ENCODE measurements at regions not wholly inside any gene's neighbourhood (a gene's known extent, or its start where the extent isn't known, plus 50 kb on each side); places are given as distances from the start of the nearest gene placed in this dataset.
"Not testable (repeated sequence)": the region's sequence is repeated elsewhere in the genome, so short reads cannot be mapped to it uniquely, and the experiment has no call there.

- in situ Hi-C loops (cut with MboI; ENCODE audit: low sequenced_read_pairs), result no loop called here
- no peak for DNase-seq (ENCODE audit: low spot score in 2 of 2)
- H3K4me3 ChIP-seq, result no peak overlapping the region
- H3K27me3 ChIP-seq (ENCODE audit: low read depth), result no peaks in the 10 kb centered on the region
- no peaks in the 10 kb centered on the region for H3K36me3 ChIP-seq (replicated peaks)
- H3K9me3 ChIP-seq, result no peaks in the 10 kb centered on the region
- no peaks in the 10 kb centered on the region; the same call in 1 of the 2 replicates for H3K4me1 ChIP-seq
These were observed 129.4 kb upstream of the ARSJ start for GRCh38 chr4:114108869-114109268.

DNA sequence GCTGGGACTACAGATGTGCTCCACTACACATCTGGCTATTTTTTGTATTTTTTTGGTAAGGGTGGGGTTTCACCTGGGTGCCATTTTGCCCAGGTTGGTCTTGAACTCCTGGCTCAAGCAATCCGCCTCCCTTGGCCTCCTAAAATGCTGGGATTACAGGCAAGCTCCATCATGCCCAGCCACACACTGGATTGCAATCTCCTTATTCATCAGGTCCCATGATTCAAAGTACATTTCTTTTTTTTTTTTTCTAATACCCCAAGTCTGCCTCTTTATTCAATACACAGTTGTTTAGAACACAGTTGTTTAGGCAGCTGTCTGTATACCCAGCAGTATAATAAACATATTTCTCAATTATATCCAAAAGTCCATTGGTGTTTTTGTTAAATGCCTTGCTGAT is 130.3 kb upstream of the ARSJ start:
- no peak for DNase-seq (ENCODE audit: low spot score in 2 of 2)
- Histone ChIP-seq H3K4me3 (no peak overlapping the region), H3K4me1 (no peaks in the 10 kb centered on the region; the same call in 1 of the 2 replicates), H3K36me3 (replicated peaks) (no peaks in the 10 kb centered on the region), H3K27me3 (ENCODE audit: low read depth) (no peaks in the 10 kb centered on the region), H3K9me3 (no peaks in the 10 kb centered on the region)
- in situ Hi-C loops (cut with MboI; ENCODE audit: low sequenced_read_pairs), result no loop called here

GRCh38 chr4:114115526-114115925 is 136.1 kb upstream of the ARSJ start:
- no peaks in the 10 kb centered on the region for H3K4me1 ChIP-seq
- H3K36me3 ChIP-seq (replicated peaks), result no peaks in the 10 kb centered on the region
- no peak overlapping the region for H3K4me3 ChIP-seq
- in situ Hi-C loops (cut with MboI; ENCODE audit: low sequenced_read_pairs), result no loop called here
- H3K27me3 ChIP-seq (ENCODE audit: low read depth), result no peaks in the 10 kb centered on the region
- no peaks in the 10 kb centered on the region for H3K9me3 ChIP-seq
- DNase-seq (ENCODE audit: low spot score in 2 of 2), result no peak

DNA sequence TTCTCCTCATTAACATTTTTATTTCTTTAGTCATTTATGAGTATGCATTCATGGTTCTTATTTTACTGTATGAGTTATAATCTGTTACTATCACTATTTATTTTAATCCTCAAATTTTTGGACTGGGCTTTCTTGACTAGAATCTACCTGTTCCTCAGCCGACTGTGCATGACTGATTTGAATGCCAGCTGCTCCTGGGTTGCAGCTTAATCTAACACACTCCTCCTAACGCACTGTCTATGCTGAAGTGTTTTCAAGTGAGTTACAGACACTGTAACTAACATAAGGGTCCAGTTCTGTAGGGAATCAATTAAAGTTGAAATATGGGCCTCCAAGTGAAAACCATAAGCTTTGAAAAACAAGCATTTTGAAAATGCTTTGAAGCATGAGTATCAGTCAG is 137.4 kb upstream of the ARSJ start:
- in situ Hi-C loops (cut with MboI; ENCODE audit: low sequenced_read_pairs), result no loop called here
- no peak for DNase-seq (ENCODE audit: low spot score in 2 of 2)
- Histone ChIP-seq H3K9me3 (no peaks in the 10 kb centered on the region), H3K36me3 (replicated peaks) (no peaks in the 10 kb centered on the region), H3K27me3 (ENCODE audit: low read depth) (no peaks in the 10 kb centered on the region), H3K4me3 (no peak overlapping the region), H3K4me1 (no peaks in the 10 kb centered on the region)

DNA sequence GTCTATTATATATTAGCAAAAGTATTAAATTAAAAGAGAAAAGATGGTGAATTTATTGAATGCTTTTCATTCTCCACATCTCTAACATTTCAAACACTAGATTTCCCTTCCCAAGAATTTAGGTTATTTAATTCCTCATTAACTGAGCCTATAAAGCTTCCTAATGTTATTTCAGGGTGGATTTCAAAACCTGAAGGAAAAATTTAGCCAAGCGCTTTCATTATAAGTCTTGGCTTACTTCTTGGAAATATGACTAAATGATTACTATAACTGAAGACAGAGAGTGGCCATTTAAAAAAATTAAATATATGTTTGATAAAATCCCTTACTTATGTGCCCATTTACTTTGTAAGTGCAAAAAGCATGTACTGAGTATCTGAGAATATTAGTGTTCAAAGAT is 141.8 kb upstream of the ARSJ start:
- Histone ChIP-seq H3K36me3 (replicated peaks) (no peaks in the 10 kb centered on the region), H3K27me3 (ENCODE audit: low read depth) (no peaks in the 10 kb centered on the region), H3K4me3 (no peak overlapping the region), H3K4me1 (no peaks in the 10 kb centered on the region), H3K9me3 (no peaks in the 10 kb centered on the region)
- in situ Hi-C loops (cut with MboI; ENCODE audit: low sequenced_read_pairs), result no loop called here
- DNase-seq (ENCODE audit: low spot score in 2 of 2), result no peak

GRCh38 chr4:114132199-114132598 is 152.8 kb upstream of the ARSJ start:
- H3K27me3 ChIP-seq (ENCODE audit: low read depth), result no peaks in the 10 kb centered on the region
- no peak overlapping the region for H3K4me3 ChIP-seq
- in situ Hi-C loops (cut with MboI; ENCODE audit: low sequenced_read_pairs), result no loop called here
- H3K9me3 ChIP-seq, result no peaks in the 10 kb centered on the region
- H3K36me3 ChIP-seq (replicated peaks), result no peaks in the 10 kb centered on the region
- no peak for DNase-seq (ENCODE audit: low spot score in 2 of 2)
- H3K4me1 ChIP-seq, result no peaks in the 10 kb centered on the region

DNA sequence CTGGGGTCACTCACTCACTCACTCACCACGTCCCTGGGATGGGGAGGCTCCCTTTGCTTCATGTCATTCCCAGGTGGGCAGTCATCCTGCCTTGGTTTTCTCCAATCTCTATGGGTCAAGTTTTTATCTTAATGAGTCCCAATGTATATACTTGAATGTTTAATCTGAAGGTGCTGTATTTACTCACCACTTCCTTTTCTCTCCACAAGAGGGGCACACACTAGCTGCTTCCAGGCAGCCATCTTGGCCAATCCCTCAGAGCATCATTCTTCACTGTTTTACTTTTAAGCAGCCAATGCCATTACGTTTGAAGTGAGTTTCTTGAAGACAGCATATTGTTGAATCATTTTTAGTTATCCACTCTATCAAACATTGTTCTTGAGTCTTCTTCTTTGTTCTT is 153.4 kb upstream of the ARSJ start:
- Histone ChIP-seq H3K27me3 (ENCODE audit: low read depth) (no peaks in the 10 kb centered on the region), H3K9me3 (no peaks in the 10 kb centered on the region), H3K4me1 (no peaks in the 10 kb centered on the region), H3K4me3 (no peak overlapping the region), H3K36me3 (replicated peaks) (no peaks in the 10 kb centered on the region)
- in situ Hi-C loops (cut with MboI; ENCODE audit: low sequenced_read_pairs), result no loop called here
- no peak for DNase-seq (ENCODE audit: low spot score in 2 of 2)

GRCh38 chr4:114136069-114136468 is 156.6 kb upstream of the ARSJ start:
- no peaks in the 10 kb centered on the region for H3K36me3 ChIP-seq (replicated peaks)
- H3K9me3 ChIP-seq, result no peaks in the 10 kb centered on the region
- no peaks in the 10 kb centered on the region for H3K27me3 ChIP-seq (ENCODE audit: low read depth)
- H3K4me3 ChIP-seq, result no peak overlapping the region
- no peaks in the 10 kb centered on the region for H3K4me1 ChIP-seq
- in situ Hi-C loops (cut with MboI; ENCODE audit: low sequenced_read_pairs), result no loop called here
- DNase-seq (ENCODE audit: low spot score in 2 of 2), result no peak

GRCh38 chr4:114137984-114138383 is 158.5 kb upstream of the ARSJ start:
- DNase-seq (ENCODE audit: low spot score in 2 of 2), result no peak
- Histone ChIP-seq H3K9me3 (no peaks in the 10 kb centered on the region; the same call in 1 of the 2 replicates), H3K4me3 (no peak overlapping the region), H3K27me3 (ENCODE audit: low read depth) (no peaks in the 10 kb centered on the region), H3K4me1 (no peaks in the 10 kb centered on the region), H3K36me3 (replicated peaks) (no peaks in the 10 kb centered on the region)
- in situ Hi-C loops (cut with MboI; ENCODE audit: low sequenced_read_pairs), result no loop called here

- DNase-seq (ENCODE audit: low spot score in 2 of 2), result no peak
- Histone ChIP-seq H3K36me3 (replicated peaks) (no peaks in the 10 kb centered on the region), H3K27me3 (ENCODE audit: low read depth) (no peaks in the 10 kb centered on the region), H3K4me3 (no peak overlapping the region), H3K9me3 (no peaks in the 10 kb centered on the region), H3K4me1 (no peaks in the 10 kb centered on the region)
- in situ Hi-C loops (cut with MboI; ENCODE audit: low sequenced_read_pairs), result no loop called here
These were observed 167.6 kb upstream of the ARSJ start for GRCh38 chr4:114146947-114147618.

GRCh38 chr4:114147619-114148208 is 168.3 kb upstream of the ARSJ start:
- H3K9me3 ChIP-seq; H3K36me3 ChIP-seq (replicated peaks); in situ Hi-C loops (cut with MboI; ENCODE audit: low sequenced_read_pairs); DNase-seq (ENCODE audit: low spot score in 2 of 2); H3K4me1 ChIP-seq; H3K4me3 ChIP-seq; H3K27me3 ChIP-seq (ENCODE audit: low read depth): not testable (repeated sequence)

DNA sequence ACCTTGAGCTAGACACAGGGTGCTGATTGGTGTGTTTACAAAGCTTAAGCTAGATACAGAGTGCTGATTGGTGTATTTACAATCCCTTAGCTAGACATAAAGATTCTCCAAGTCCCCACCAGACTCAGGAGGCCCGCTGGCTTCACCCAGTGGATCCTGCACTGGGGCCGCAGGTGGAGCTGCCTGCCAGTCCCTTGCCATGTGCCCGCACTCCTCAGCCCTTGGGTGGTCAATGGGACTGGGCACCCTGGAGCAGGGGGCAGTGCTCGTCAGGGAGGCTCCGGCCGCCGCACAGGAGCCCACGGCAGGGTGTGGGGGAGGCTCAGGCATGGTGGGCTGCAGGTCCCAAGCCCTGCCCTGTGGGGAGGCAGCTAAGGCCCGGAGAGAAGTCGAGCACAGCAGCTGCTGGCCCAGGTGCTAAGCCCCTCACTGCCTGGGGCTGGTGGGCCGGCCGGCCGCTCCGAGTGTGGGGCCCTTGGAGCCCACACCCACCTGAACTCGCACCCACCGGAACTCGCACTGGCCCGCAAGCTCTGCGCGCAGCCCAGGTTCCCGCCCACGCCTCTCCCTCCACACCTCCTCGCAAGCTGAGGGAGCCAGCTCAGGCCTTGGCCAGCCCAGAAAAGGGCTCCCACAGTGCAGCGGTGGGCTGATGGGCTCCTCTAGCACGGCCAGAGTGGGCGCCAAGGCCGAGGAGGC is 169.1 kb upstream of the ARSJ start:
- H3K9me3 ChIP-seq; H3K4me1 ChIP-seq; H3K4me3 ChIP-seq; DNase-seq (ENCODE audit: low spot score in 2 of 2); in situ Hi-C loops (cut with MboI; ENCODE audit: low sequenced_read_pairs); H3K36me3 ChIP-seq (replicated peaks); H3K27me3 ChIP-seq (ENCODE audit: low read depth): not testable (repeated sequence)

DNA sequence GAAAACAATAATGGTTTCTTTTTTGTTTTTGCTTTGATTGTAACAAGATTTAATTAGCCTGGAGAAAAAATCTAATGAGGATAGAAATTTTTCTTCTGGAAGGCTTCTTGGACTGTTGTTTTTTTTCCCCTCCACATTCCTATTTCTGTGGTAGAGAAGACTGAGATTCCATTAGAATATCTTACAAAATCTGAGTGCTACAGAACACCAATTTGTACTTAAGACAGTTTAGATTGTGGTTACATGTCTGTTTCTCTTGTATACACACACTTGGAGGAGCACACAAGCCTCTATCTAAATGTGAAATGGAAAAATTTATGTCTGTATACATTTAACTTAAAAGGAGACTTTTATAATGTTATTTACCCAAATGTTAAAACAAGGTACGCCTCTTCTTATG is 176.9 kb upstream of the ARSJ start:
- DNase-seq (ENCODE audit: low spot score in 2 of 2), result no peak
- no peaks in the 10 kb centered on the region for H3K27me3 ChIP-seq (ENCODE audit: low read depth)
- H3K4me1 ChIP-seq, result no peaks in the 10 kb centered on the region
- no peaks in the 10 kb centered on the region for H3K9me3 ChIP-seq
- in situ Hi-C loops (cut with MboI; ENCODE audit: low sequenced_read_pairs), result no loop called here
- no peaks in the 10 kb centered on the region for H3K36me3 ChIP-seq (replicated peaks)
- H3K4me3 ChIP-seq, result no peak overlapping the region

GRCh38 chr4:114161809-114162208 is 182.4 kb upstream of the ARSJ start:
- peaks cover 6% of the 10 kb centered on the region for H3K4me1 ChIP-seq
- no peaks in the 10 kb centered on the region for H3K9me3 ChIP-seq
- no peaks in the 10 kb centered on the region for H3K27me3 ChIP-seq (ENCODE audit: low read depth)
- H3K36me3 ChIP-seq (replicated peaks), result no peaks in the 10 kb centered on the region
- in situ Hi-C loops (cut with MboI; ENCODE audit: low sequenced_read_pairs), result no loop called here
- H3K4me3 ChIP-seq, result no peak overlapping the region
- no peak for DNase-seq (ENCODE audit: low spot score in 2 of 2)
